ENCODE measurements at regions not wholly inside any gene's neighbourhood (a gene's known extent, or its start where the extent isn't known, plus 50 kb on each side); places are given as distances from the start of the nearest gene placed in this dataset.

DNA sequence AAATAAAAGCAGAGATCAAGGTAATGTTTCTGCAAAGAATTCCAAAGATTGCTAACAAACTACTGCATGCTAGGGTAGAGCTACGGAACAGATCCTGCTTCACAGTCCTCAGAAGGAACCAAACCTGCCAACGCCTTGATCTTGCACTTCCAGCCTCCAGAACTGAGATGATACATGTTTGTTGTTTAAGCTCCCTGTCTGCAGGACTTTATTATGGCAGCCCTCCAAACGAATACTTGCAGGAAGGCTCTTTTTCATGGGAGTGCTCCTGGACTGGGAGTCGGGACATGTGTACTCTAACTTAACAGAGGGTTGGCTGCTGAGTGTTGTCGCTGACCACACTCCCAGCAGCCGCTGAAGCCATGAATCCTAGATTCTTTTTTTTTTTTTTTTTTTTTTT lies 808.8 kb upstream of the EEF2KMT start:
- no peak for DNase-seq (ENCODE audit: low read depth in 4 of 4, low spot score in 2 of 4)

DNA sequence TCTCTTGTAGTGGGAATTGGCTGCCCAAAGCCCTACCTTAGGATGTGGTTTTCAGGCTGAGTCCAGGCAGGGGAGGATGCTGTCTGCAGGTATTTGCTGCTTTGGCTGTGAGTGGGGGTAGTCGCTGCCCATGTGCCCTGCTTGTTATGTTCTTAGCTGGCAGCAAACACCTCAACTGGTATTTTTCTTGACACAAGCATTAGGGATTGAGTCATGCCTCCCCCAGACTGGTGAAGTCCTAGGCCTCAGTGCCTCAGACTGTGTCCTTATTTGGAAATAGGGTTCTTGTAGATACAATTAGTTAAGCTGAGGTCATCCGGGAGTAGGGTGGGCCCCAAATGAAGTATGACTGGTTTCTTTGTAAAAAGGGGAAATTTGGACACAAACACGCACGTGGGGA lies 808.3 kb upstream of the EEF2KMT start:
- DNase-seq (ENCODE audit: low read depth in 4 of 4, low spot score in 2 of 4): no peak

DNA sequence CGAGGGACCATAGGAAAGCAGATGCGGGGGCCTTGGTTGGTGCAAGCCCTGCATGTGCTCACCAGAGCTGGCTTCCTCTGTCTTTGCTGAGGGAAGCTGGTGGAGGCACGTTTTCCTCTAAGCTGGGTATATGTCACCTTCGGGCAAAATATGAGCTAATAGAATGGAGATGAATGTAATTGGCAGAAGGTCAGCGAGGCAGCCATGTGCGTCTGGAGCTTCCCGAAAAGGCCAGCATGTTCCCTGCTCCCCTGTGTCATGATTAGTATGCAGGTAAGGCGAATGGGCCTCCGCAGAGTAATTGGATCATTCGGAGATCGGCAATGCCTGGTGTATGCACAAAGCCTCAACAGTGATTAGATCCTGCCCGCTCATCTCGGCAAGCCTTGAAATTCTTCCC lies 806.2 kb upstream of the EEF2KMT start:
- no peak for DNase-seq (ENCODE audit: low read depth in 4 of 4, low spot score in 2 of 4)

DNA sequence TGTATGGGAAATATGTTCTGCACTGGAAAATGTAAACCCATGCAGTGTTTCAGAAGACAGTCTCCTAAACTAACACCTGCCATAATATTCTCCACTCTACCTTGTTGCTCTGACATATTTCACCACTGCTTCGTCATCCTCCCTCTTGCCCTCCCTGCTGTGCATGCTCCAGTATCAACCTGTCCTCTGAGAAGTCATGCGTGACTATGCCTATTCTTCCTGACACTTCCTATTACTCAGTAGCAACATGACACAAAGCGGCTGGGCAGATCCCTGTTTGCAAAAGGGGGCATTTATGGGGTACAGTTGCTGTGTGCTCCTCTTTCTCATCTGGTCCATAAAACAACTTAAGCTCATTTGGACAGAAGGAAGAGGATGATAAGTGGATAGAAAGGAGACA lies 805.6 kb upstream of the EEF2KMT start:
- peak in 1 of 4 donors; percentile 27 for DNase-seq (ENCODE audit: low read depth in 4 of 4, low spot score in 2 of 4)

DNA sequence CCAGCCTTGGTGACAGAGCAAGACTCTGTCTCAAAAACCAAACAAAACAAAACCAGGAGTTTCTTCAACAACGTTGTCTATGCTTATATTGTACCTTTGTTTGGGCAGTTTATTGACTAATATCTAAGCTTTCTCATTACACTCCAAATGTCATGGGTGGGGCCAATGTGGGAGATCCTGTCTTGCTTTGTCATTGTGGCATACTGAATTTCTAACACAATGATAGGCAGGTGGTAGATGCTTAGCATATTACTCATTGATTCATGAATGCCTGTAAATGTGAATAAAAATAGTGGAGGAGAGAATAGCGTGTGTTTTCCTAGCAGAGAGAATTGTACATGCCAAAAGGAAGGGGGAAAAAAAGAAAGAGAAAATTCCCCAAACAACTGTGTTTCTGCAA lies 802.5 kb upstream of the EEF2KMT start:
- DNase-seq (ENCODE audit: low read depth in 4 of 4, low spot score in 2 of 4): no peak

DNA sequence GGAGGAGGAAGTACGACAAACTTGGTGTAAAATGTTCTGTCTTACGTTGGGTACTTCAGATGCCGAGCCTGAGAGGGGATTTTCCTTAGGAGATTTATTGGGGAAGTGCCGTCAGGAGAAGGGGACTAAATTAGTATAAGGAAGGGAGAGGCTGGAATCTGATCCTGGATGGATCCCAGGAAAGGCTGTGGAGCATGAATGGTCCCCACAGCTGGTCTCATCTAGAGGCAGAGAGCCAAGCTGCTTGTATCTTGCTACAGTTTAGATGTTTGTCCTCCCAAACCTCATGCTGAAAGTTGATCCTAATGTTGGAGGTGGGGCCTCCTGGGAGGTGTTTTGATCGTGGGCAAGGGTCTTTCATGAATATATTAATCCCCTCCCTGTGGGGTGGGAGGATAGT lies 798.4 kb upstream of the EEF2KMT start:
- DNase-seq (ENCODE audit: low read depth in 4 of 4, low spot score in 2 of 4): peak in 3 of 4 donors; percentile 7 to 31 (median 19)

DNA sequence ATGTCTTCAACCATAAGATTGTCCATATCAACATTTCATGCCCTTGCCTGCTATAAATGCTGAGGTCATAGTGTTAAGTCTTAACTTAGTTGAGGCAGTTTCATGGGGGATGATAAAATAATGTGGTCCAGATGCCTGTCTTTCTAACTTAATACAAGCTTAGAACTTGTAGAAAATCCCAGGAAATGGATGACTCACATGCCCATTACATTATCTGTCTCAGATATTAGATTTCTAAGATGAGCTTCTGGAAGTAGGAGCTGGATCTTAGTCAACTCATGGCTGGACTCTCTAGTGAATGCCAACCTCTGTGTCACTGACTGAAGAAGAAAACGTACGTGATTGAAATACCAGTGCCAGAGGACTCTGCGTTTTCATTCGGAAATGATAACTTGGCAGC lies 797.5 kb upstream of the EEF2KMT start:
- DNase-seq (ENCODE audit: low read depth in 4 of 4, low spot score in 2 of 4): no peak

DNA sequence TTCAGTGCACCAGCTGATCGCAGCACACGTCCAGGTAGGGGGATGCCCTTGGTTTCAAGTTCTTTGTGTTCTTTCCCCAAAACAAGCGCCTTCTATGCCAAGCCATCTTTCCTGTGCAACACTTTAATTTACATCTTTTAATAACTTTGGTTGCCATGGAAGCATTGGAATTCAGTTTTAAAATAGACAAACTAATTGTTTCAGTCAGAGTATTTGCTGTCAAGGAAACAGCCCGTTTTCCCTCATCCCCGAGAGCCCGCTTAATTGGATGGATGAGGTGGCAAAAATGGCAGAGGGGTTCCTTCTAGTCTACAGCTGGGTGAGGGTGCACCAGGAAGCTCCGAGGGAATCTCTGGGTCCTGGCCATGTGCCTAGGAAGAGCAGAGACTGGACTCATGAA lies 793.7 kb upstream of the EEF2KMT start:
- no peak for DNase-seq (ENCODE audit: low read depth in 4 of 4, low spot score in 2 of 4)

DNA sequence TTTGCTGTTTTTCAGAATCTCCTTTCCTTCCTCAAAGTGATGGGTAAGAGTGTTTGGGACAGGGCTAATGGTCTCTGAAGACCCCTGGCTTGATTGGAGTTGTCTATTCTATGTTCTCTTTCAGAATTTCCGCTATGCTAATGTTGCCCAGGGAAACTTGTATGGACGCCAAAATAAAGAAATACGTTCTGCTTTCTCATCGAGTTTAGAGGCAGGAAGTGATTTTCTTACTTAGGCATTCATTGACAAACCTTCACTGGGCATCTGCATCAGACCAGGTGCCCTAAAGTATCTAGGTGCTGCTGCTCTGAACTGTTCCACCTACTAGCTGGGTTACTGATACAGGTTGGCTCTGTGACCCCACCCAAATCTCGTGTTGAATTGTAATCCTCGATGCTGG lies 787.9 kb upstream of the EEF2KMT start:
- DNase-seq (ENCODE audit: low read depth in 4 of 4, low spot score in 2 of 4): no peak

DNA sequence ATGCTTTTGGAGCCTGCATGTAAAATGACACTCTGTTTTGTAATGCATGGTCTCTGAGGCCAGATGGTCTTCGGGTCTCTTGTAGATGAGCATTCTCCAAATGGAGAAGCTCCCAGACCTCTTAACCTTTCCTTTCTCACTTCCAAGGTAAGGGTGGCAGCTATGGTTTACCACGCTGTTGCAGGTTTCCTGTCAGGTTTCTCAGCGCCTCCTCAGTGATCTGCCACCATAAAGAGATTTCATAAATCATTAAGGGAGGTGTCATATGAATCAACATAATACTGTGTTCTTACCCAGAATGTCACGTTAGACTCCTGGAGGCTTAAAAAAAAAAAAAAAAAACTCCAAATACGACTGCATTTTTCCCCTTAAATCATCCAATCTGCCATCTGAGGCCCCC lies 787.4 kb upstream of the EEF2KMT start:
- DNase-seq (ENCODE audit: low read depth in 4 of 4, low spot score in 2 of 4): no peak

DNA sequence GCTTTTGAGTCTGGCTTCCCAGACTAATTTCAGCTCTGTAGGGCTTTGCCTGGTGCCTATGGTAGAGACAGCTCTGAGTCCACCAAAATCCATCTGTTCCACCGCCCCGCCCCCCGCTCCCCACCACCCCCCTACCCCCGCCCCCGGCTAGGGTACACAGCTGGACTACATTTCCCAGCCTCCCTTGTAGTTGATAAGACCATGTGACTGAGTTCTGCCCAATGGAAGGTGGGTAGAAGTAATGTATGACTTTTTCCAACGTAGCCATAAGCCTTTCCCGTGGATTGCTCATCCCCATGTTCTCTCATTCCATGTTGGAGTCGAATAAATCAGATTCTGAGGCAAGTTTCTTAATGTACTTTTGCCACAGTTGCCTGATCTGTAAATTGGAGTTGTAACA lies 786.7 kb upstream of the EEF2KMT start:
- no peak for DNase-seq (ENCODE audit: low read depth in 4 of 4, low spot score in 2 of 4)

DNA sequence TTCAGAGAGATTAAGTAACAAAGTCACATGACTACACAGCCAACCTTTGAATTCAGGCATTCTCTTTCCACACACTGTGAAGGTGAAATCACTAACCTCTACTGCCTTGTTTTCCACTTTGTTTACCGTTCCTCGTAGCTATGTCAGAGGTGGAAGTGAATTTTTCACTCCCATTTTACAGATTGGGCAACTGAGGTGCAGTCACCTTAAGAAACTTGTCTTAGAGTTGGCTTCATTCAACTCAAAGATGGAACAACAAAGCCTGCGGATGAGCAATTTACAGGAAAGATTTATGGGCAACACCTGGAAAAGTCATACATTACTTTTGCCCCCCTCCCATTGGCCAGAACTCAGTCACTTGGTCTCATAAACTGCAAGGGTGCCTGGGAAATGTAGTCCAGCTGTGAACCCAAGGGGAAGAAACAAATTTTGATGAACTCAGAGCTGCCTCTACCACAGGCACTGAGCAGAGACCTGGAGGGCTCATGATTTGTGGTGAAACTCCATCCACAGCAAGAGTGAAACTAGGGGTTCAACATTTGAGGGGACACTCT lies 784.6 kb upstream of the EEF2KMT start:
- no peak for DNase-seq (ENCODE audit: low read depth in 4 of 4, low spot score in 2 of 4)

DNA sequence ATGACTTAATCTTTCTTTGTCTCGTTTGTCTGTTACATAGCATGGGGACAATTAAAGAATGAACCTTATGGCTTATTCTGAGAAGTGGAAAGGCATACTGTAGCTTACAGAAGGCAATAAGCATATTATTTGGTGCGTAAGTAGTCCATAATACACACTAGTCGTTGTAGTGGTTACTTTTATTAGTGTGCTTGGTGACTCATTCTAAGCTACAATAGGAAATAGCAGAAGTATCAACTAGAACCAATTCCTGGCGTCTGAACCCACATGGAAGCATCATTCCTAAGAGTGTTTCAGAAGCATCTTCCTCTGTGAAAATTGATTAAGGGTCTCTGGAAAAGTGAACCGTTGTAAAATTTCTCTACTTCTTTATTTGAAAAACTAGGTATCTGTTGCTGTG lies 777.8 kb upstream of the EEF2KMT start:
- no peak for DNase-seq (ENCODE audit: low read depth in 4 of 4, low spot score in 2 of 4)

DNA sequence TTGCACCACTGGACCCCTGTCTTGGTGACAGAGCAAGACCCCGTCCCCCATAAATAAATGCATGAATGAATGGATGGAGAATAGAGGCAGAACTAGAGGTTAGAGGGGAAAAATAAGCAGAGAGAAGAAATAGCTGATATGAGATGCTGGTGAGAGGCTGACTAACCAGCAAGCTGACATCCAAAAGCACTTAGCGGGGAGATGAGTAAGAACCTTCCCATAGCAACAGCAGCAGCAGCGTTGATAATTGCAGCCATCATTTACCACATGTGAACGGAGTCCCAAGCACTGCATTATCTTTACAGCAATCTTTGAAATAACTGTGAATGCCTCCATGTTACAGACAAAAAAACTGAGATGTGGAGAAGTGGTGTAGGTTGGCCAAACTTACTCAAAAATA lies 777.3 kb upstream of the EEF2KMT start:
- no peak for DNase-seq (ENCODE audit: low read depth in 4 of 4, low spot score in 2 of 4)

DNA sequence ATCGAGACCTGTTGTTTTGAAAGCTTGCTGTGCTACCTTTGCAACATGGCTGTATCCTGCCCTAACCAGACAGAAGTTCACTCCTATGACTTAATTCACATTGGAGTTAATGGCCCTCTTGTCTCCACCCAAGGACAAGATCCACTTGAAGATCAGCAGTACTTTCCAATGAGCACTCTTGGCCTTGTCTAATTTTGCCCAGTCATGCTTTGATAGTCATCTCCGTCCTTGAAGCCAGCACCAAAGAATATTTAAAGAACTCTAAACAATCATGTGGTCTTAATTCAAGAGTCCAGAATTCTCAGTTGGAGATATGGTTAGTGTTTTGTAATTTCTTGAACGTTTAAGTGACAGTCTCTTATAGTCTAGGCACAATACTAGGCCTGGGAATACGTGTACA lies 775.6 kb upstream of the EEF2KMT start:
- DNase-seq (ENCODE audit: low read depth in 4 of 4, low spot score in 2 of 4): no peak

DNA sequence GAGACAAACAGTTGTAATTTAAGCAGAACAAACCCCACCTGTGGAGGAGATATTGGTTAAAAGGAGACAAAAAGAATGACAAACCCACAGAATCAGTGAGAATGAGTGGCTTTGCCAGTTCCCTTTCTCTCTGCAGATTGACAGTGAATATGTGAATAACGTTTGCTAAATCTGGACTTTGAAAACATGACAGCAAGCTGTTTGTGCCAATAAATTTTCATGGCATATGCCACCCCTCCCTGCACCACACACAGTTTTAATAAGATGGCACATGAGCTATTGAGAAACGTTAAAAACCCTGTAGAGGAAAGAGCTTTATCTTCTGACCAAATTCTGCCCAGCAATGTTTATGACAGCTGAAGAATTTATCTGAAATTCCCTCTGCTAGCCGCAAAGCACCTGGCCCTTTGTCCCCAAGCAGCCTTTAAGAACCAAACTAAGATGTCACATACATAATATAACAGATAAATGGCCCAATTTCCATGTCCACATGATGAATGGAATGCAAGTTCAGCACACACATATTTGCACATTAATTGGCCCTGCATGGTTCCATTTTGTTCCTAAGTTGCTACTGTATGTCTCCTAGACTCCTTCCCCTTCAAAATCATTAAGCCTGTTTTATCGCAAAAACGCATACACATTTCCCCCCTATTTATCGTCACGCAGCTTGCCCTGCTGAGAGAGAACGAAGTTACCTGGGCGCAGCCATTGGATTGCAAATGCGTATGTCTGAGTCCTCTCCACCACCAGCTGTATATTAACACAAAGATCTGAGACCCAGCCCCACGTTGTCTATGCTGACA lies 773.5 kb upstream of the EEF2KMT start:
- DNase-seq (ENCODE audit: low read depth in 4 of 4, low spot score in 2 of 4): no peak

DNA sequence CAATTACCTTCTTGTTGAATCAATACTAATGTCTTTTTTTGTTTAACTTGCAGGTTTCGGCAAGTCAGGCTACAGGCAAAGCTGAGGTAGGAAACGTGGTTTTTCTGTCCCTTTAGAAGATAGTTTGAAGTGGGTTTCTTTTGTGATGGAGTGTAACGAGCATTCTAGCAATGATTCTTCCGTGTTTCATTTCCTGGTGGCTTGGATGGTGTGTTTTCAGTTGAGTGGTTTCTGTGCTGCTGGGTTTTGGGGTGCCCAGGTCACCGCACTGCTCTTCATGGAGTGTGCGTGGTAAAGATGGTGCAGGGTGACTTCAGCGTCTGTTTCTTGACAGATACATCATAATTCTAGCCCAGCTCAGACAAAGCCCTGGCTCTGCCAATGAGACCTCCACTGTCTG lies 769.7 kb upstream of the EEF2KMT start:
- DNase-seq (ENCODE audit: low read depth in 4 of 4, low spot score in 2 of 4): no peak

DNA sequence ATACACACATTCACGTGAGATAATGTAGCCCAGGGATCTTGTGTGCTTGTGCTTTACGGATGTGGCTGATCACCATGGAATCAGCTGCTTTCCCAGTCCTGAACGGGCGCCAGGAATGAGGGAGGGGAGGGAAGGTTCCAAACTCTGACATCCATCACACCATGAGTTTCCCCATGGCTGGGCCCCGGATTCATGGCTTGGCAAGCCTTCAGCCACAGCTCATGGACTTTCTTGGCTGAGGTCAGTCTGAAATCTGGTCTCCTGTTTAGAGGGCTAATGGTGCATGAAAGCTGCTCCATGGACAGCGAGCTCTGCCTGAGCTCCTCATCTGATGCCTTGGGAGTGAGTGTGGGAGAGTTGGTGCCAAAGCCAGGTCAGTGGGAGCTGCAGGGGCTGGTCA lies 767.6 kb upstream of the EEF2KMT start:
- DNase-seq (ENCODE audit: low read depth in 4 of 4, low spot score in 2 of 4): peak in 3 of 4 donors; percentile 7 to 39 (median 29)

DNA sequence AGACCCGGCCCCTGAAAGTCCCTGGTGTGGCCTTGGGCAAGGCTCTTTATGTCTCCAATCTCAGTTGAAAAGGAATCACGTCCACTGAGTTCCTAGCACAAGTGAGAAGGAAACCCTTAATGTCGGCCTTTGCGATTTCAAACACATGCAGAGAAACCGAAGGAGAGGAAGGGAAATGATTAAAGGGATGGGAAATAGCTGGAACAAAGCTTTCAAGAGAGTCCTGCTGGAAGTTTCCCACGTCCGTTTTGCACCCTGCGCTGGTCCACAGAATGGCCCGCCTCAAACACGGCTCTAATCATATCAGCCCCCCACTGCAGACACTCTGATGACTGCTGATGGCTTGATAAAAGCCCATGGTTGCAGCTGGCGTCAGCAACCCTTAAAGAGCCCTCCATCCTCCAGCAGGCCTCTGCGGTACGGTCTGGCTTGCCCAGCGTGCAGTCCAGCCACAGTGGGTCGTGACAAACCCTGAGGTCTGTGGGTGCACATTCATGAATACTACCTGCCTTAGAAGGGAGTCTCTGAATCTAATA lies 765.5 kb upstream of the EEF2KMT start:
- no peak for DNase-seq (ENCODE audit: low read depth in 4 of 4, low spot score in 2 of 4)

DNA sequence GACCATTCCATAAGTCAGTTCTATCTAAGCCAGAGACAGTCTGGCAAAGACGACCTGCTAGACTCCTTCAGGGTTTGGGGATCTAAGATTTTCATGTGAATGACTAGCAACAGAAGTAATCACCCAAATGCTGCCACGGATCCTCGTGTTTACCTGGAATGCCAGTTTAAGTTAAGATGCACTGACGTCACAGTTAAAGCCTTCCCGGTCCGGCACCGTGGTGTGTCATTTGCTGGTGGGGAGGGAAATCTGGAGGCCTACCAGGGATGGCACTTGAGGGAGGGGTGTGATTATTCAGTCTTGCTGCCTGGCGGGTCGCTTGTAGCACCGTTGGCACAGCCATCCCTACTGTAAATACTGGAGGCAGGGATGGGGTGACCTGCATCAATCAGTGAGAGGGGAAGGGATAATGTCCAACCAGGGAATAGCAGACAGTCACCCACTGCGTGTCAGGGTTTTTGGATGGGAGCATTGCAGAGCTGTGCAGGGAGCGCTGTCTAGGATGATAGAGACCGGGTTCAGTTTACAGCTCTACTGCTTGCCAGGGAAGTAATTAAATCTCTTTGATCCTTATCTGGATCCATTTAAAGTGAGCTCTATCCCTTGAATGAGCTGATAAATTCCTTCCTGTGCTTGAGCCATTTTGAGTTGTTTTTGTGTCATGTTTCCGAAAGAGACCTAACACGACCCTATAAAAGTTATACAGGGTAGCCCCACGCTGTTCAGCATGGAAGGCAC lies 764.7 kb upstream of the EEF2KMT start:
- no peak for DNase-seq (ENCODE audit: low read depth in 4 of 4, low spot score in 2 of 4)

DNA sequence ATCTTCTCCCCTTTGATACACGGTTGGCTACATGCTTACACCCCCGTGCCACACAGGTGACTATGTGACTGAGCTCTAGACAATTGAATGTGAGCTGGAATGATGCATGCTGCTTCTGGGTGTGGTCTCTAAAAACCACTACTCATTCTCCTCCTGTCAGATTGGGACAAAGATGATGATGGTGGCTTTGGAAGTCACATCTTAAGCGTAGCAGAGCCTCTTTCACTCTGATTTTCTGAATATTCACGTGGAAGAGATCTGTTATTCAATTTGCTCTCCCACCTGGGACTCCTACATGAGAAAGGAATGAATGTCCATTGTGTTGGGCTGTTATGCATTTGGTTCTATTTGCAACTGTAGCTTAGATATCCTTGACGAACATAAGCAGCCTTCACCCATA lies 763.6 kb upstream of the EEF2KMT start:
- DNase-seq (ENCODE audit: low read depth in 4 of 4, low spot score in 2 of 4): no peak

DNA sequence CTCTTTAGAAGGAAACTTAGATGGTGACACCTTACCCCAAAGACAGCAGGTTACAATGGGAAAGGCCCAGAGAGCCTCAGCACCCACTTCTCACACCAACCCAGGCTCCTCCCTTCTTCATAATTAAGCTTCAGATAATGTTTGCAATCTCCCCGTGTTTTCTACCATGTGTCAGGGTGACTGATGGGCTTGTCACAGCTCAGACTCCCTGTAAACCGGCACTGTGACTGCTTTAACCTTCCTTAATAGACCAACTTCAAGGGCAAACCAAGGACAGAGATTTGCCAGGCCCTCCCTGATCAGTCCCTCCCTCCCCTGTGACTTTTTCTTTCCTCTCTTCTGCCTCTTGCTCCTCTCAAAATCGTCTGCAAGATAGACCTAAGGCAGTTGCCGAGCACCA lies 760.6 kb upstream of the EEF2KMT start:
- DNase-seq (ENCODE audit: low read depth in 4 of 4, low spot score in 2 of 4): no peak

Measured in left renal cortex interstitium (tissue), 4 donors.